ENCODE measurements at regions not wholly inside any gene's neighbourhood (a gene's known extent, or its start where the extent isn't known, plus 50 kb on each side); places are given as distances from the start of the nearest gene placed in this dataset.

DNA sequence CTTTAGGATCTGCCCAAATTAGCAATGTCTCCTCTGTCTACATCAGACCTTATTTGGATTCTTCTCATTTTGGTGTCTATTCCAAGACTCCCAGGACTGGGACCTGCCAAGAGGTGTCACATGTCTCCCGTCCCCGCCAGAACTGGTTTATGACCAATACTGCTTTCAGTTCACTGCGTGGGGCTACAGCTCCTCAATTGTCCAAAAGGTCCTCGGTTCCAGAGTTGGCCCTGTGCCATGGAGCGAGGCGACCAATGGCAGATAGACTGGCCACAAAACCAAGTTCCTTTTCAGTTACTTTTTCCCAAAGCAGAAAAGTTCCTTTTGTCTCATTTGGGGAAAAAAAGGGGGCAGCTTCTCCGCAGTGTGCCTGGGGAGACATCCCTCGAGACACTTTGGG, 144.1 kb upstream of the ZNF236 start:
- H3K27me3 Mint-ChIP-seq (ENCODE audit: unreplicated experiment), result peaks cover 7% of the 10 kb centered on the region
- H3K9me3 Mint-ChIP-seq (ENCODE audit: unreplicated experiment), result no peaks in the 10 kb centered on the region
- no peaks in the 10 kb centered on the region for H3K36me3 Mint-ChIP-seq (ENCODE audit: low read depth, unreplicated experiment)
- TF ChIP-seq, protein P1, sequence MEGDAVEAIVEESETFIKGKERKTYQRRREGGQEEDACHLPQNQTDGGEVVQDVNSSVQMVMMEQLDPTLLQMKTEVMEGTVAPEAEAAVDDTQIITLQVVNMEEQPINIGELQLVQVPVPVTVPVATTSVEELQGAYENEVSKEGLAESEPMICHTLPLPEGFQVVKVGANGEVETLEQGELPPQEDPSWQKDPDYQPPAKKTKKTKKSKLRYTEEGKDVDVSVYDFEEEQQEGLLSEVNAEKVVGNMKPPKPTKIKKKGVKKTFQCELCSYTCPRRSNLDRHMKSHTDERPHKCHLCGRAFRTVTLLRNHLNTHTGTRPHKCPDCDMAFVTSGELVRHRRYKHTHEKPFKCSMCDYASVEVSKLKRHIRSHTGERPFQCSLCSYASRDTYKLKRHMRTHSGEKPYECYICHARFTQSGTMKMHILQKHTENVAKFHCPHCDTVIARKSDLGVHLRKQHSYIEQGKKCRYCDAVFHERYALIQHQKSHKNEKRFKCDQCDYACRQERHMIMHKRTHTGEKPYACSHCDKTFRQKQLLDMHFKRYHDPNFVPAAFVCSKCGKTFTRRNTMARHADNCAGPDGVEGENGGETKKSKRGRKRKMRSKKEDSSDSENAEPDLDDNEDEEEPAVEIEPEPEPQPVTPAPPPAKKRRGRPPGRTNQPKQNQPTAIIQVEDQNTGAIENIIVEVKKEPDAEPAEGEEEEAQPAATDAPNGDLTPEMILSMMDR (IDR thresholded peaks at IDR 0.05; ENCODE audit: unreplicated experiment), result no peak
- no peak for DNase-seq (ENCODE audit: low spot score)
- H3K4me1 Mint-ChIP-seq (ENCODE audit: unreplicated experiment), result peaks cover 41% of the 10 kb centered on the region
- no peak overlapping the region for H3K27ac Mint-ChIP-seq (ENCODE audit: unreplicated experiment)
- H3K4me3 Mint-ChIP-seq (ENCODE audit: unreplicated experiment), result no peak overlapping the region

GRCh38 chr18:76674596-76674995, 147.8 kb upstream of the ZNF236 start:
- Mint-ChIP-seq H3K27ac (ENCODE audit: unreplicated experiment) (no peak overlapping the region), H3K4me3 (ENCODE audit: unreplicated experiment) (no peak overlapping the region), H3K27me3 (ENCODE audit: unreplicated experiment) (peaks cover 4% of the 10 kb centered on the region), H3K36me3 (ENCODE audit: low read depth, unreplicated experiment) (no peaks in the 10 kb centered on the region), H3K9me3 (ENCODE audit: unreplicated experiment) (no peaks in the 10 kb centered on the region), H3K4me1 (ENCODE audit: unreplicated experiment) (peaks cover 23% of the 10 kb centered on the region)
- DNase-seq (ENCODE audit: low spot score), result no peak
- TF ChIP-seq, protein P1 (IDR thresholded peaks at IDR 0.05; ENCODE audit: unreplicated experiment), result no peak

DNA sequence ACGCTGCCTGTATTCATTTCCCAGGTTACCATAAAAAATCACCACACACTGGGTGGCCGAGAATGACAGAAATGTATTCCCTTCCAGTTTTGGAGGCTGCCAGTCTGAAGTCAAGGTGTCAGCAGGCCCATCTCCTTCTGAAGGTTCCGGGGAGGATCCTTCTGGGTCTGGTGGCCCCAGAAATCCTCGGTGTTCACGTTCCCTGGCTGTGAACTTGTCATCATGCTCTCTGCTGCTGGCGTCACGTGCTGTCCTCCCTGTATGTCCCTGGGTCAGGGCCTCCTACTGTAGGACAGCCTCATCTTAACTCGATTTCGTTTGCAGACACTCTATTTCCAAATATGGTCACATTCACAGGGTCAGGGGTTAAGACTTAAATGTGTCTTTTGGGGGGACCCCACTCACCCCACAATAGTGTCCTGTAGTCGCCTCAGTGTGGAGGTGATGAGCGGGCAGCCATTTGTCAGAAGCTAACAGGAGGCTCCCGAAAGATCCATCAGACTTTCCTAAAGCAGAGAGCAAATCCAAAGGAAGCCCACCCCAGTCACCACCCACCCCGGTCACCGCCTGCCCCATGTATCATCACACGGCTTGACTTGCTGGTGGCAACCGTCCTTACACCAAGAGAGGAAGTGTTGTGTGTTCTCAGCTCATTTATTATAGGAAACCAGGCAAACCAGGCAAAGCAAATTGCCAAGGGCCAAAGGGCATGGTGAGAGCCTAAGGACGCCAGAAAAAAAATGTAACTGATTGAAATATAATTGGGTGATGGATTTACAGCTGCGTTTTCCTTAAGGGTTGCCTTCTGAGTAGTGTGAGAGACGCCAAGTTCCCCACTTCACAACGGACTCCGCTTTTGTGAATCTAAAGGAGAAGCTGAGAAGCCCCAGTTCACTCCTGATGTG, 148.8 kb upstream of the ZNF236 start:
- Mint-ChIP-seq H3K4me1 (ENCODE audit: unreplicated experiment) (peaks cover 12% of the 10 kb centered on the region), H3K27ac (ENCODE audit: unreplicated experiment) (no peak overlapping the region), H3K9me3 (ENCODE audit: unreplicated experiment) (no peaks in the 10 kb centered on the region), H3K27me3 (ENCODE audit: unreplicated experiment) (peaks cover 4% of the 10 kb centered on the region), H3K36me3 (ENCODE audit: low read depth, unreplicated experiment) (no peaks in the 10 kb centered on the region), H3K4me3 (ENCODE audit: unreplicated experiment) (no peak overlapping the region)
- TF ChIP-seq, protein P1 (IDR thresholded peaks at IDR 0.05; ENCODE audit: unreplicated experiment), result no peak
- DNase-seq (ENCODE audit: low spot score), result no peak

GRCh38 chr18:76672627-76673026, 149.7 kb upstream of the ZNF236 start:
- TF ChIP-seq, protein P1 (IDR thresholded peaks at IDR 0.05; ENCODE audit: unreplicated experiment), result no peak
- Mint-ChIP-seq H3K27ac (ENCODE audit: unreplicated experiment) (no peak overlapping the region), H3K4me3 (ENCODE audit: unreplicated experiment) (no peak overlapping the region), H3K36me3 (ENCODE audit: low read depth, unreplicated experiment) (no peaks in the 10 kb centered on the region), H3K4me1 (ENCODE audit: unreplicated experiment) (peaks cover 10% of the 10 kb centered on the region), H3K27me3 (ENCODE audit: unreplicated experiment) (peaks cover 4% of the 10 kb centered on the region), H3K9me3 (ENCODE audit: unreplicated experiment) (no peaks in the 10 kb centered on the region)
- DNase-seq (ENCODE audit: low spot score), result no peak

DNA sequence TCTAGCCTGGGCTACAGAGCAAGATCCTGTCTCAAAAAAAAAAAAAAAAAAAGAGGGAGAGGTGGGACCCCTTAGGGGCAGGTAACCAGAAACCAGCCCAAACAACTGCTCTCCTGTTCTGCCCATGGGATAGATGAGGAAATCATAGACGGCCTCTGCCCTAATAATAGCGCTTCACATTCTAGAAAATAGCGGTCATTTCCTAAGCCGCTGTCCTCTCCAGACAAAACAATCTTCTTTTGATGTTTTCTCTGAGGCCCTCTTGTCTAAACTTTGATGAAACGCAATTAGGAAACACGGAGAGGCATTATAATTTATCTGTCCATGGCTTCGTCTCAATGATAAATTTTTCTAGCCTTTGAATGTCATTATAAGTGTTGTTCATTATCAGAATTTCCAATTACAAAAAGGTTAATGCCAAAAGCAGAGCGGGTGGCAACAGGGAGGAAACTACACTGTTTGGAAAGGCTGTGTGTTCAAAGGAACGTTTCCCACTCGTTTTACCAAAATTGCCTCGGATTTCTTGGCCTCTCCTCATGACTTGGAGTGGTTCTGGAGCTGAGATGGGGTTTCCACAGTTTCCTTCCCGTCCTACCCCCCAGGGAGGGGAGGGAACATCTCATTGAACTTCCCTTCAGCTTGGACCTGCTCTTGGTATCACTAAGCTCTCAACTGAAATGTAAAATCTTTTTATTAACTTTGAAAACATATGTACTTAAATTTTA, 151.6 kb upstream of the ZNF236 start:
- Mint-ChIP-seq H3K4me1 (ENCODE audit: unreplicated experiment) (peaks cover 10% of the 10 kb centered on the region), H3K9me3 (ENCODE audit: unreplicated experiment) (no peaks in the 10 kb centered on the region), H3K27ac (ENCODE audit: unreplicated experiment) (no peak overlapping the region), H3K4me3 (ENCODE audit: unreplicated experiment) (no peak overlapping the region), H3K27me3 (ENCODE audit: unreplicated experiment) (peaks cover 3% of the 10 kb centered on the region), H3K36me3 (ENCODE audit: low read depth, unreplicated experiment) (no peaks in the 10 kb centered on the region)
- no peak for DNase-seq (ENCODE audit: low spot score)
- TF ChIP-seq, protein P1 (IDR thresholded peaks at IDR 0.05; ENCODE audit: unreplicated experiment), result no peak

Measured in endothelial cell (in vitro differentiated cells).